GM23248 (cell line): ENCODE measurements at regions not wholly inside any gene's neighbourhood (a gene's known extent, or its start where the extent isn't known, plus 50 kb on each side); places are given as distances from the start of the nearest gene placed in this dataset.
A peak's percentile ranks its signal among the peaks of the same experiment; 100 is the strongest.

Experiments used
- DNase-seq: peaks from one replicate; pipeline ENCODE4 v3.0.0-alpha.2; 2015
- H2AFZ ChIP-seq: fragments of 200-600 bp; sonication (generic); 2 replicates; pipeline ENCODE4 v1.6.1; 2016; ENCODE audit warnings: antibody characterized with exemption
- H3F3A ChIP-seq: fragments of 200-600 bp; sonication (generic); 2 replicates; pipeline ENCODE4 v1.6.1; 2016; ENCODE audit warnings: mild to moderate bottlenecking, antibody characterized with exemption, mixed run types; ENCODE audit not compliant: insufficient read depth
- H3K27ac ChIP-seq: fragments of 200-600 bp; sonication (generic); 2 replicates; pipeline ENCODE4 v1.5.1; 2016; ENCODE audit warnings: mild to moderate bottlenecking
- H3K27me3 ChIP-seq: fragments of 200-600 bp; sonication (generic); replicated peaks from 2 replicates; pipeline ENCODE4 v1.6.1; 2016; ENCODE audit warnings: mild to moderate bottlenecking; ENCODE audit not compliant: insufficient read depth
- H3K36me3 ChIP-seq: fragments of 200-600 bp; sonication (generic); 2 replicates; pipeline ENCODE4 v1.6.1; 2016; ENCODE audit warnings: low read depth, mild to moderate bottlenecking
- H3K4me1 ChIP-seq: fragments of 200-600 bp; sonication (generic); 2 replicates; pipeline ENCODE4 v1.6.1; 2016; ENCODE audit warnings: mild to moderate bottlenecking; ENCODE audit not compliant: insufficient read depth
- H3K4me2 ChIP-seq: fragments of 200-600 bp; sonication (generic); one replicate; pipeline ENCODE4 v1.6.1; 2016; ENCODE audit warnings: mild to moderate bottlenecking; ENCODE audit not compliant: unreplicated experiment
- H3K4me3 ChIP-seq: fragments of 200-600 bp; sonication (generic); 2 replicates; pipeline ENCODE4 v1.5.1; 2016; ENCODE audit warnings: mild to moderate bottlenecking
- H3K79me2 ChIP-seq: fragments of 200-600 bp; sonication (generic); 2 replicates; pipeline ENCODE4 v1.6.1; 2016; ENCODE audit warnings: mild to moderate bottlenecking; ENCODE audit not compliant: insufficient read depth
- H3K9ac ChIP-seq: fragments of 200-600 bp; sonication (generic); 2 replicates; pipeline ENCODE4 v1.6.1; 2016; ENCODE audit warnings: mild to moderate bottlenecking
- H3K9me2 ChIP-seq: fragments of 200-600 bp; sonication (generic); 2 replicates; pipeline ENCODE4 v1.6.1; 2016; ENCODE audit warnings: mixed run types, mild to moderate bottlenecking, moderate library complexity; ENCODE audit not compliant: insufficient read depth
- H3K9me3 ChIP-seq: fragments of 200-600 bp; sonication (generic); one replicate; pipeline ENCODE4 v1.6.1; 2017; ENCODE audit warnings: low read depth
- H4K20me1 ChIP-seq: fragments of 200-600 bp; sonication (generic); 2 replicates; pipeline ENCODE4 v1.6.0; 2016; ENCODE audit not compliant: insufficient read depth
- EZH2 ChIP-seq: fragments of 200-600 bp; sonication (generic); IDR thresholded peaks from 2 replicates; pipeline ENCODE4 v1.6.1; 2018; ENCODE audit warnings: antibody characterized with exemption, mild to moderate bottlenecking; ENCODE audit not compliant: insufficient read depth, poor library complexity, severe bottlenecking
- EZH2phosphoT487 ChIP-seq: fragments of 200-600 bp; sonication (generic); IDR thresholded peaks from 2 replicates; pipeline ENCODE4 v1.6.1; 2018; ENCODE audit warnings: antibody characterized with exemption, moderate library complexity, mild to moderate bottlenecking, low read depth; ENCODE audit not compliant: insufficient read depth
- WGBS, 2 experiments: methylation state at CpG; one replicate each; pipeline ENCODE4 v1.1.6; 2015 to 2017; ENCODE audit warnings: low lambda C conversion rate in 2 of 2, low coverage in 1 of 2; ENCODE audit errors: missing lambda C conversion rate in 2 of 2; 5-methylcytosine and 5-hydroxymethylcytosine counted together
- in situ Hi-C: fragments of 300-500 bp; cut with MboI; formaldehyde crosslinking; loops from 2 replicates; pipeline ENCODE4 v1.15.0; 2020

DNA sequence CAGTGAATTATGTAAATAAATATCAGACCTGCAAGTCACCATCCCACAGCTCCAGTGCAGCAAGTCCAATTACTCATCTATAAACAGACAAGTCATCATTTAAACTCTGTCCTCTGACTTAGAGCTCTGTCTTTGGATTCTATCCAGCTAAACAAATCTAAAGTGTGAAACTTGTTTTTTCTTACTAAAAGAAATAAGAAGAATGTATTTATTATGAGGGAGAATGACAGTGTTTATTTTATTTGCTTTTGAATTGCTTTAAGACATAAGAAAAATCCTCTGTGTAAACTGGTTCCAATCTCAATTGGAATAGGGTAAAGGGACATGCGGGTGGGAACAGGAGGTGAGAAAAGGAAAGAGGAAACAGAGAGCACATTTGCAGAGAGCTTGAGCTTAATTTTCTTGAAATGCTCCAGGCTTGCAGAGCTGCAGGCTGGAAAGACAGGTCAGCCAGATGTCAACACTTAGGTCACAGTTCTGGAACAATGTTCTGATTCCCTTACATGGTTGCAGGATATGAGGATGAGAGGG is 355.8 kb downstream of the MEIS1 start:
- in situ Hi-C loops = no loop called here
- H3K36me3 ChIP-seq = no peaks in the 10 kb centered on the region
- no peaks in the 10 kb centered on the region for H3K9me3 ChIP-seq
- H3K9me2 ChIP-seq = no peaks in the 10 kb centered on the region
- TF ChIP-seq EZH2phosphoT487 (no peak), EZH2 (no peak)
- 6 to 14% methylated on average over 1 of the region's 1 CpG for WGBS, 2 experiments
- no peak overlapping the region for H3K9ac ChIP-seq
- no peak overlapping the region for H2AFZ ChIP-seq
- no peaks in the 10 kb centered on the region for H3K27me3 ChIP-seq
- peaks cover 16% of the 10 kb centered on the region for H3K4me1 ChIP-seq
- H3K4me2 ChIP-seq = peak overlapping the region; percentile 38
- DNase-seq = peak; percentile 60
- no peak overlapping the region for H3K4me3 ChIP-seq
- peaks cover 13% of the 10 kb centered on the region for H3F3A ChIP-seq
- H3K79me2 ChIP-seq = no peaks in the 10 kb centered on the region
- H4K20me1 ChIP-seq = no peaks in the 10 kb centered on the region
- H3K27ac ChIP-seq = no peak overlapping the region

DNA sequence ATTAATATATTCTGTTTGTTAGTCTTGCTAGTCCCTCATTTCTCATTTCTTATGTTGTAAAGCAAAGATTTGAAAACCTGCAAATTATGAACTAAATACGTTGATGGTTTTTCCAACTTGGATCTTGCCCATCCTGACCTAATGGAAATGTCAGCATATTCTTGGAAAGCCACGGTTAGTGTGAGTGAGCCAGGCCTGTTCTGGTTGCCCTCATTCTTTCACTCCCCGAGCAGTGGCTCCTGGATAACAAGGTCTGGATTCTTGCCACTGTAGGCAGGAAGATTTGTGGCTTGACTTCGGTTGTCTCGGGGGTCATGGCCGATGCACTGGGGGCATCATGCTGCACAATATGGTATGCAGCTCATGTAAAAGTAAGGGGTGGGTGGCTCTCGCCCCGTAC is 359.1 kb downstream of the MEIS1 start:
- Histone ChIP-seq H3K4me1 (peaks cover 16% of the 10 kb centered on the region), H3K36me3 (no peaks in the 10 kb centered on the region), H3K9ac (no peak overlapping the region), H3K9me3 (no peaks in the 10 kb centered on the region), H3K27ac (no peak overlapping the region), H3K4me2 (no peak overlapping the region), H3K4me3 (no peak overlapping the region), H2AFZ (no peak overlapping the region), H3K9me2 (no peaks in the 10 kb centered on the region), H3F3A (peaks cover 13% of the 10 kb centered on the region), H4K20me1 (no peaks in the 10 kb centered on the region), H3K79me2 (no peaks in the 10 kb centered on the region), H3K27me3 (no peaks in the 10 kb centered on the region)
- DNase-seq = no peak
- WGBS, 2 experiments = 68 to 73% methylated on average over 8 of the region's 8 CpGs
- TF ChIP-seq EZH2 (no peak), EZH2phosphoT487 (no peak)
- in situ Hi-C loops = no loop called here

DNA sequence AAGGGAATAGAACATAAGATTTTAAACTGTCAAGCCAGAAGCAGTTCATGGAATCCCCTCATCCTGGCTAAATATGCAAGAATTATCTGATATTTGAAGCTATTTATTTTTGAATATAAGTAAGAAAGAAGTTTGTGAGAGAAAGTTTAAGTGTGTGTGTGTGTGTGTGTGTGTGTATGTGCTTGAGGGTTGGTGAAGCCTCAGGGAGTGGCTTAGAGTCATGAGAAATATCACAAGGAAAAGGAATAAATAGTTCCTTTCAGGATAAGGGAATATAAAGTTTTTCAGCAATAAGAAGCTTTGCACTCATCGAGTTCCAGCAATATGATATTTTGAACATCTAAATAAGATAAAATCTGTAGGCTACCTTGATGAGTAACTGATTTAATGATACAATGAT is 359.6 kb downstream of the MEIS1 start:
- H4K20me1 ChIP-seq = no peaks in the 10 kb centered on the region
- H3K79me2 ChIP-seq = no peaks in the 10 kb centered on the region
- no peaks in the 10 kb centered on the region for H3K27me3 ChIP-seq
- no peak for DNase-seq
- H3K4me1 ChIP-seq = peaks cover 16% of the 10 kb centered on the region
- no peak overlapping the region for H3K27ac ChIP-seq
- TF ChIP-seq EZH2 = no peak
- no peak for TF ChIP-seq EZH2phosphoT487
- no peaks in the 10 kb centered on the region for H3K9me2 ChIP-seq
- no peaks in the 10 kb centered on the region for H3K36me3 ChIP-seq
- 52 to 70% methylated on average over 1 of the region's 1 CpG for WGBS, 2 experiments
- peaks cover 13% of the 10 kb centered on the region for H3F3A ChIP-seq
- in situ Hi-C loops = no loop called here
- no peaks in the 10 kb centered on the region for H3K9me3 ChIP-seq
- H2AFZ ChIP-seq = no peak overlapping the region
- no peak overlapping the region for H3K9ac ChIP-seq
- H3K4me2 ChIP-seq = no peak overlapping the region
- no peak overlapping the region for H3K4me3 ChIP-seq

DNA sequence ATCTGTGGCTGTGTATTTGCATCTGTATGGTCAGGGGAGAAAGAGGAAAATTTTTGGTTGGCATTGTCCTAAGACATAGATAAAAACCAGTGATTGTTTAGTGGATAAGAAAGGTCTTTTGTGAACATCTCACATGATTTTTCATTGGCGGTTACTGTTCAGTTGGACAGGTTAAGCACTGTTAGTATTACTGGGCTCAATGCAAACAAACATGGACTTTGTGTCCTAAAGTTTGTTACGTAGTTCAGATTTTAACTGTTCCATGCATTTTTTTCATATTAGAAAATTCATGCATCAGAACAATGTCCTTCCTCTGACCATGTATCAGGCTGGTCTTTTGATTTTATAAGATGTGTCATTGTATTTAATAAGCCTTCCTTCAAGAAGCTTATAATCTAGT is 368.0 kb downstream of the MEIS1 start:
- no peak overlapping the region for H3K9ac ChIP-seq

DNA sequence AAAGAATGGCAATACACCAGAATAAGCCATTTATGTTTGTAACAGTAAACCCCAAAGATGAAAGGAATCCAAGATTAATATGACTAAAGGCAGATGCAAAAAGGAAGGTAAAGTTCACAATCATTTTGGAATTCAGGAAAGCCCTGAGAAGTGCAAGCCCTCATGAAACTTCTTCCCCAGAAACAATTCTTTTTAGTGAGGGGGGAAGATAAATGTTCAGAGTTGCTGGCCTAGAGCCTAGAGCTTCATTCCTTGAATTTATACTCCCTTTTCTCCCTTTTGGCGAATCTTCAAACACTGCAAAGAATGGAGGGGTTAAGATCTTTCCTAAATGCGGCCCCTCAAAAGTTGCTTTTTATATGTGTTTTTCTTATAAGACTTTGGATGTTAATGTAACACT is 368.8 kb downstream of the MEIS1 start:
- no peaks in the 10 kb centered on the region for H4K20me1 ChIP-seq
- H3K79me2 ChIP-seq = no peaks in the 10 kb centered on the region
- TF ChIP-seq EZH2phosphoT487 (no peak), EZH2 (no peak)
- H3K4me1 ChIP-seq = 0 out of 2 replicates have a peak, but pooled peaks cover 9% of the 10 kb centered on the region
- H3K9me2 ChIP-seq = no peaks in the 10 kb centered on the region
- H3K4me2 ChIP-seq = no peak overlapping the region
- no peak overlapping the region for H3K4me3 ChIP-seq
- no peaks in the 10 kb centered on the region for H3F3A ChIP-seq
- no peaks in the 10 kb centered on the region for H3K36me3 ChIP-seq
- in situ Hi-C loops = no loop called here
- 87 to 88% methylated on average over 2 of the region's 2 CpGs for WGBS, 2 experiments
- H3K27me3 ChIP-seq = no peaks in the 10 kb centered on the region
- no peak overlapping the region for H2AFZ ChIP-seq
- H3K9me3 ChIP-seq = no peaks in the 10 kb centered on the region
- H3K9ac ChIP-seq = no peak overlapping the region
- peak; percentile 5 for DNase-seq
- no peak overlapping the region for H3K27ac ChIP-seq

More for the DNA sequence above, 368.0 kb downstream of the MEIS1 start:
- Histone ChIP-seq H3K27ac (no peak overlapping the region), H3F3A (no peaks in the 10 kb centered on the region), H3K4me1 (0 out of 2 replicates have a peak, but pooled peaks cover 9% of the 10 kb centered on the region), H3K79me2 (no peaks in the 10 kb centered on the region), H4K20me1 (no peaks in the 10 kb centered on the region), H3K9me3 (no peaks in the 10 kb centered on the region), H3K27me3 (no peaks in the 10 kb centered on the region), H3K4me3 (no peak overlapping the region), H3K36me3 (no peaks in the 10 kb centered on the region), H3K9me2 (no peaks in the 10 kb centered on the region), H3K4me2 (no peak overlapping the region), H2AFZ (no peak overlapping the region)
- WGBS, 2 experiments = 92 to 97% methylated on average over 2 of the region's 2 CpGs
- TF ChIP-seq EZH2phosphoT487 (no peak), EZH2 (no peak)
- in situ Hi-C loops = no loop called here
- DNase-seq = no peak
